SK-N-SH (cell line): ENCODE measurements at regions not wholly inside any gene's neighbourhood (a gene's known extent, or its start where the extent isn't known, plus 50 kb on each side); places are given as distances from the start of the nearest gene placed in this dataset.

Experiments used
- CTCF ChIA-PET: fragments of 300-600, 350-600 bp; formaldehyde crosslinking; extraction: SDS; loops from one replicate; lab custom pipeline; 2021; lab: Yijun Ruan, JAX
- POLR2A ChIA-PET: fragments of 350-600 bp; sonication (Branson Sonifier 250); formaldehyde crosslinking; extraction: SDS; loops from one replicate; lab custom pipeline; 2020; ENCODE audit warnings: antibody characterized with exemption, inconsistent platforms; lab: Yijun Ruan, JAX
- DNase-seq: peaks from one replicate; pipeline ENCODE4 v3.0.0; 2012
- H2AFZ ChIP-seq: fragments of 200-600 bp; sonication (generic); 2 replicates; pipeline ENCODE4 v1.8.1; 2016; ENCODE audit warnings: antibody characterized with exemption, mild to moderate bottlenecking, low read depth
- H3F3A ChIP-seq: fragments of 200-600 bp; sonication (generic); replicated peaks from 2 replicates; pipeline ENCODE3; 2016; ENCODE audit warnings: antibody characterized with exemption, mild to moderate bottlenecking; ENCODE audit not compliant: insufficient read depth
- H3K27ac ChIP-seq, 2 experiments: fragments of 200-500 bp in 1 of 2; fragments of 200-600 bp in 1 of 2; sonication (Bioruptor generic) in 1 of 2; sonication (generic), shearing (Covaris generic) in 1 of 2; 2 replicates each; pipeline versions ENCODE4 v1.5.1 to v1.6.1; 2014 to 2016; ENCODE audit warnings: low read depth in 2 of 2, inconsistent platforms in 1 of 2, low read length in 1 of 2, mild to moderate bottlenecking in 1 of 2, mixed read lengths in 1 of 2
- H3K27me3 ChIP-seq: fragments of 200-600 bp; sonication (generic), shearing (Covaris generic); 2 replicates; pipeline ENCODE4 v1.6.1; 2016; ENCODE audit warnings: mixed run types; ENCODE audit not compliant: insufficient read depth
- H3K36me3 ChIP-seq, 2 experiments: fragments of 200-500 bp in 1 of 2; fragments of 200-600 bp in 1 of 2; sonication (Bioruptor generic) in 1 of 2; sonication (generic) in 1 of 2; replicated peaks in 1 of 2; 2 replicates each; pipeline versions ENCODE3 to v1.5.1; 2014 to 2016; ENCODE audit warnings: low read length in 1 of 2, mild to moderate bottlenecking in 1 of 2; ENCODE audit not compliant: insufficient read depth in 2 of 2, control insufficient read depth in 1 of 2
- H3K4me1 ChIP-seq, 2 experiments: fragments of 200-500 bp in 1 of 2; fragments of 200-600 bp in 1 of 2; sonication (Bioruptor generic) in 1 of 2; sonication (generic), shearing (Covaris generic) in 1 of 2; 2 replicates each; pipeline versions ENCODE4 v1.5.1 to v1.6.1; 2014 to 2016; ENCODE audit warnings: low read depth in 1 of 2, low read length in 1 of 2, mixed run types in 1 of 2; ENCODE audit not compliant: insufficient read depth in 2 of 2, control insufficient read depth in 1 of 2
- H3K4me2 ChIP-seq: fragments of 200-600 bp; sonication (generic), shearing (Covaris generic); 2 replicates; pipeline ENCODE4 v1.6.1; 2017; ENCODE audit warnings: mixed run types
- H3K4me3 ChIP-seq, 2 experiments: fragments of 200-500 bp in 1 of 2; fragments of 200-600 bp in 1 of 2; sonication (Bioruptor generic) in 1 of 2; sonication (generic), shearing (Covaris generic) in 1 of 2; 2 replicates each; pipeline versions ENCODE4 v1.5.1 to v1.8.1; 2014 to 2016; ENCODE audit warnings: low read depth in 2 of 2, inconsistent platforms in 1 of 2, low read length in 1 of 2, mild to moderate bottlenecking in 1 of 2, mixed read lengths in 1 of 2, moderate library complexity in 1 of 2
- H3K79me2 ChIP-seq: fragments of 200-600 bp; sonication (generic); 2 replicates; pipeline ENCODE4 v1.8.1; 2017; ENCODE audit warnings: mild to moderate bottlenecking; ENCODE audit not compliant: insufficient read depth
- H3K9ac ChIP-seq: fragments of 200-600 bp; sonication (generic); 2 replicates; pipeline ENCODE4 v1.6.1; 2017; ENCODE audit warnings: mixed run types
- H3K9me2 ChIP-seq: fragments of 200-600 bp; sonication (generic); 2 replicates; pipeline ENCODE4 v1.6.1; 2017; ENCODE audit warnings: mixed run types
- H3K9me3 ChIP-seq: fragments of 200-600 bp; sonication (generic); 2 replicates; pipeline ENCODE4 v1.6.1; 2017; ENCODE audit warnings: mixed run types, mild to moderate bottlenecking, moderate library complexity
- H4K20me1 ChIP-seq: fragments of 200-600 bp; sonication (generic); 2 replicates; pipeline ENCODE4 v1.6.1; 2017; ENCODE audit warnings: mild to moderate bottlenecking, mixed run types; ENCODE audit not compliant: insufficient read depth
- CHD2 ChIP-seq: fragments of 150-350 bp; IDR thresholded peaks from 2 replicates; pipeline ENCODE4 v1.6.1; 2018; ENCODE audit warnings: low read length; ENCODE audit not compliant: partially characterized antibody
- ELF1 ChIP-seq: IDR thresholded peaks from 2 replicates; pipeline ENCODE4 v1.4.0; 2012
- EP300 ChIP-seq, 2 experiments: IDR thresholded peaks; 2 replicates each; pipeline versions ENCODE4 v1.4.0 to v1.6.1; 2012; ENCODE audit warnings: borderline replicate concordance in 1 of 2, low read depth in 1 of 2, low read length in 1 of 2
- EZH2phosphoT487 ChIP-seq: fragments of 200-600 bp; sonication (generic); IDR thresholded peaks from 2 replicates; pipeline ENCODE4 v1.6.1; 2017; ENCODE audit warnings: low read depth, mixed run types, mild to moderate bottlenecking, antibody characterized with exemption, moderate library complexity, borderline replicate concordance
- FOSL2 ChIP-seq: IDR thresholded peaks from 2 replicates; pipeline ENCODE4 v1.4.0; 2012; ENCODE audit warnings: low read depth, mild to moderate bottlenecking, moderate library complexity, borderline replicate concordance
- GABPA ChIP-seq: IDR thresholded peaks from 2 replicates; pipeline ENCODE4 v1.4.0; 2012; ENCODE audit warnings: low read depth, mild to moderate bottlenecking
- MEF2A ChIP-seq: IDR thresholded peaks from 2 replicates; pipeline ENCODE4 v1.4.0; 2012; ENCODE audit warnings: low read depth, borderline replicate concordance
- MXI1 ChIP-seq: IDR thresholded peaks from 2 replicates; pipeline ENCODE4 v1.6.1; 2012; ENCODE audit warnings: mild to moderate bottlenecking, low read depth, low read length, improper control_type of control experiment
- RCOR1 ChIP-seq: fragments of 150-350 bp; IDR thresholded peaks from 2 replicates; pipeline ENCODE4 v1.6.1; 2017; ENCODE audit warnings: antibody characterized with exemption, low read length
- RFX5 ChIP-seq: IDR thresholded peaks from 2 replicates; pipeline ENCODE4 v1.6.1; 2012; ENCODE audit warnings: mild to moderate bottlenecking, improper control_type of control experiment, low read length
- SIN3A ChIP-seq: IDR thresholded peaks from 2 replicates; pipeline ENCODE4 v1.6.1; 2012; ENCODE audit warnings: low read depth, mild to moderate bottlenecking, low read length, moderate library complexity, borderline replicate concordance
- SMC3 ChIP-seq: IDR thresholded peaks from 2 replicates; pipeline ENCODE4 v1.6.1; 2012; ENCODE audit warnings: low read depth, low read length, improper control_type of control experiment
- TAF1 ChIP-seq: IDR thresholded peaks from 2 replicates; pipeline ENCODE4 v1.6.1; 2012; ENCODE audit warnings: low read depth, mild to moderate bottlenecking, low read length, moderate library complexity, borderline replicate concordance
- TCF12 ChIP-seq: IDR thresholded peaks from 2 replicates; pipeline ENCODE4 v1.4.0; 2012
- TEAD4 ChIP-seq: IDR thresholded peaks from 2 replicates; pipeline ENCODE4 v1.4.0; 2012; ENCODE audit warnings: mild to moderate bottlenecking, borderline replicate concordance; ENCODE audit not compliant: insufficient read depth
- YY1 ChIP-seq: IDR thresholded peaks from 2 replicates; pipeline ENCODE4 v1.4.0; 2012; ENCODE audit warnings: low read depth, mild to moderate bottlenecking
- WGBS: methylation state at CpG from one replicate; pipeline ENCODE4 v1.1.6; 2017; ENCODE audit warnings: low lambda C conversion rate; 5-methylcytosine and 5-hydroxymethylcytosine counted together
- TF ChIP-seq, protein P1 (sequence below): IDR thresholded peaks from 2 replicates; pipeline ENCODE4 v1.4.0; 2012; ENCODE audit warnings: low read depth
- TF ChIP-seq, protein P2 (sequence below): IDR thresholded peaks from 2 replicates; pipeline ENCODE4 v1.4.0; 2012; ENCODE audit warnings: low read depth, borderline replicate concordance
- TF ChIP-seq, protein P3 (sequence below): IDR thresholded peaks from 2 replicates; pipeline ENCODE4; 2012

GRCh38 chr19:29086182-29086581 lies 126.8 kb downstream of the UQCRFS1 start:
- CTCF ChIA-PET: no interaction called here
- TF ChIP-seq GABPA (no peak), TAF1 (no peak), RFX5 (no peak), MEF2A (no peak), YY1 (no peak)
- TF ChIP-seq, protein P1, sequence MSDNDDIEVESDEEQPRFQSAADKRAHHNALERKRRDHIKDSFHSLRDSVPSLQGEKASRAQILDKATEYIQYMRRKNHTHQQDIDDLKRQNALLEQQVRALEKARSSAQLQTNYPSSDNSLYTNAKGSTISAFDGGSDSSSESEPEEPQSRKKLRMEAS: no peak
- TF ChIP-seq, protein P2, sequence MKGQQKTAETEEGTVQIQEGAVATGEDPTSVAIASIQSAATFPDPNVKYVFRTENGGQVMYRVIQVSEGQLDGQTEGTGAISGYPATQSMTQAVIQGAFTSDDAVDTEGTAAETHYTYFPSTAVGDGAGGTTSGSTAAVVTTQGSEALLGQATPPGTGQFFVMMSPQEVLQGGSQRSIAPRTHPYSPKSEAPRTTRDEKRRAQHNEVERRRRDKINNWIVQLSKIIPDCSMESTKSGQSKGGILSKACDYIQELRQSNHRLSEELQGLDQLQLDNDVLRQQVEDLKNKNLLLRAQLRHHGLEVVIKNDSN: no peak
- TF ChIP-seq, protein P3, sequence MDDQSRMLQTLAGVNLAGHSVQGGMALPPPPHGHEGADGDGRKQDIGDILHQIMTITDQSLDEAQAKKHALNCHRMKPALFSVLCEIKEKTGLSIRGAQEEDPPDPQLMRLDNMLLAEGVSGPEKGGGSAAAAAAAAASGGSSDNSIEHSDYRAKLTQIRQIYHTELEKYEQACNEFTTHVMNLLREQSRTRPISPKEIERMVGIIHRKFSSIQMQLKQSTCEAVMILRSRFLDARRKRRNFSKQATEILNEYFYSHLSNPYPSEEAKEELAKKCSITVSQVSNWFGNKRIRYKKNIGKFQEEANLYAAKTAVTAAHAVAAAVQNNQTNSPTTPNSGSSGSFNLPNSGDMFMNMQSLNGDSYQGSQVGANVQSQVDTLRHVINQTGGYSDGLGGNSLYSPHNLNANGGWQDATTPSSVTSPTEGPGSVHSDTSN: no peak
- Histone ChIP-seq H2AFZ (no peak overlapping the region), H3K9ac (no peak overlapping the region), H4K20me1 (no peaks in the 10 kb centered on the region), H3K27ac (no peak overlapping the region), H3K4me2 (no peak overlapping the region), H3K9me3 (no peaks in the 10 kb centered on the region), H3K27me3 (peaks cover 30% of the 10 kb centered on the region; the same call in 1 of the 2 replicates), H3K79me2 (no peaks in the 10 kb centered on the region), H3K4me3 (no peak overlapping the region), H3F3A (no peaks in the 10 kb centered on the region), H3K9me2 (no peaks in the 10 kb centered on the region), H3K36me3 (no peaks in the 10 kb centered on the region), H3K4me1 (no peaks in the 10 kb centered on the region)
- POLR2A ChIA-PET: no interaction called here
- WGBS: 45% methylated on average over 6 of the region's 7 CpGs
- no peak for DNase-seq

GRCh38 chr19:29085630-29086029 lies 127.3 kb downstream of the UQCRFS1 start:
- H3K9ac ChIP-seq: no peak overlapping the region
- no peaks in the 10 kb centered on the region for H3K4me1 ChIP-seq
- CTCF ChIA-PET: no interaction called here
- H3K27me3 ChIP-seq: peaks cover 30% of the 10 kb centered on the region; the same call in 1 of the 2 replicates
- POLR2A ChIA-PET: no interaction called here
- no peaks in the 10 kb centered on the region for H3K9me2 ChIP-seq
- H3K4me3 ChIP-seq: no peak overlapping the region
- H3K79me2 ChIP-seq: no peaks in the 10 kb centered on the region
- no peak for DNase-seq
- no peaks in the 10 kb centered on the region for H3K9me3 ChIP-seq
- no peaks in the 10 kb centered on the region for H4K20me1 ChIP-seq
- no peak overlapping the region for H3K4me2 ChIP-seq
- H3F3A ChIP-seq: no peaks in the 10 kb centered on the region
- WGBS: 4% methylated on average over 3 of the region's 3 CpGs
- H2AFZ ChIP-seq: no peak overlapping the region
- H3K27ac ChIP-seq: no peak overlapping the region
- H3K36me3 ChIP-seq: no peaks in the 10 kb centered on the region
- no peak for TF ChIP-seq EZH2phosphoT487
- TF ChIP-seq FOSL2: no peak
- TF ChIP-seq EP300 (IDR thresholded peaks at IDR 0.05; ENCODE audit: borderline replicate concordance in 1 of 2, low read depth in 1 of 2, low read length in 1 of 2): no peak
- TF ChIP-seq SMC3: no peak
- no peak for TF ChIP-seq ELF1
- no peak for TF ChIP-seq TAF1
- TF ChIP-seq TCF12: no peak
- no peak for TF ChIP-seq SIN3A
- TF ChIP-seq, protein P2: no peak
- TF ChIP-seq TEAD4: no peak
- TF ChIP-seq GABPA: no peak
- TF ChIP-seq CHD2: no peak
- no peak for TF ChIP-seq RCOR1
- no peak for TF ChIP-seq MXI1
- no peak for TF ChIP-seq YY1
